Mucosa of rectum (tissue), 2 donors: ENCODE measurements at regions not wholly inside any gene's neighbourhood (a gene's known extent, or its start where the extent isn't known, plus 50 kb on each side); places are given as distances from the start of the nearest gene placed in this dataset.
"Not testable (repeated sequence)": the region's sequence is repeated elsewhere in the genome, so short reads cannot be mapped to it uniquely, and the experiment has no call there.

ENCODE experiments used
- H3K27ac ChIP-seq, 2 donors: one replicate each; pipeline ENCODE4 v1.7.0; 2013; ENCODE audit warnings: inconsistent platforms in 2 of 2, low read depth in 2 of 2, low read length in 2 of 2
- H3K27me3 ChIP-seq, 2 donors: one replicate each; pipeline ENCODE4 v1.7.0; 2013; ENCODE audit warnings: low read length in 2 of 2; ENCODE audit not compliant: control insufficient read depth in 2 of 2, insufficient read depth in 2 of 2
- H3K36me3 ChIP-seq, 2 donors: one replicate each; pipeline ENCODE4 v1.7.0; 2013; ENCODE audit warnings: low read length in 2 of 2; ENCODE audit not compliant: control insufficient read depth in 2 of 2, insufficient read depth in 2 of 2
- H3K4me1 ChIP-seq, 2 donors: one replicate each; pipeline ENCODE4 v1.7.0; 2013; ENCODE audit warnings: low read length in 2 of 2, mild to moderate bottlenecking in 1 of 2; ENCODE audit not compliant: control insufficient read depth in 2 of 2, insufficient read depth in 2 of 2
- H3K4me3 ChIP-seq, 2 donors: one replicate each; pipeline ENCODE4 v1.7.0; 2013; ENCODE audit warnings: low read length in 2 of 2
- H3K9ac ChIP-seq, 2 donors: one replicate each; pipeline ENCODE4 v1.7.0; 2013; ENCODE audit warnings: low read length in 2 of 2, low read depth in 1 of 2, mild to moderate bottlenecking in 1 of 2
- H3K9me3 ChIP-seq, 2 donors: one replicate each; pipeline ENCODE4 v1.7.0; 2013; ENCODE audit warnings: low read length in 2 of 2; ENCODE audit not compliant: control insufficient read depth in 2 of 2
- donor health status: healthy.
- donor health status: Normal muscosa, but diverticular disease.

- no peak overlapping the region for H3K27ac ChIP-seq
- H3K9me3 ChIP-seq = peaks cover 0 to 8% of the 10 kb centered on the region in 2 donors
- H3K27me3 ChIP-seq = no peaks in the 10 kb centered on the region
- no peaks in the 10 kb centered on the region for H3K4me1 ChIP-seq
- no peak overlapping the region for H3K4me3 ChIP-seq
- no peaks in the 10 kb centered on the region for H3K36me3 ChIP-seq
- H3K9ac ChIP-seq = no peak overlapping the region
Measured at GRCh38 chr14:28361486-28361885, 405.1 kb upstream of the FOXG1 start.

- peaks cover 0 to 8% of the 10 kb centered on the region in 2 donors for H3K9me3 ChIP-seq
- H3K27me3 ChIP-seq = no peaks in the 10 kb centered on the region
- H3K36me3 ChIP-seq = no peaks in the 10 kb centered on the region
- no peak overlapping the region for H3K4me3 ChIP-seq
- H3K9ac ChIP-seq = no peak overlapping the region
- no peak overlapping the region for H3K27ac ChIP-seq
- no peaks in the 10 kb centered on the region for H3K4me1 ChIP-seq
Measured at GRCh38 chr14:28365510-28365909, 401.1 kb upstream of the FOXG1 start.

DNA sequence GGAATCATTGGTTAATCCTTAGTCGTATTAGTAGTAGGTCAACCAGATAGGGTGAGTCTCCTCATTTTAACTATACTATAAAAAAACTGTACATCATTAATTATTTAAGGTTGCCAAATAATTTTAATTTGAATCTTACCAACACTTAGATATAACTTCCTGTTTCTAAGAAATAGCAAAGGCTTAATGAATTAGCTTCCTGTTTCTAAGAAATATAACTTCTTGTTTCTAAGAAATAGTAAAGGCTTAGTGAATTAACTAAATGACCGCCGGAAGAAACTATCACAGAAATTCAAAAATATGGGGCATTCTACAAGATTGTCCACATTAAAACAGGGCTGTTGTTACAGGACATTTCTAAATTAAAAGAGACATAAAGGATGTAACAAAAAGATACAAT is 392.9 kb upstream of the FOXG1 start:
- Histone ChIP-seq H3K4me3 (no peak overlapping the region), H3K36me3 (no peaks in the 10 kb centered on the region), H3K9ac (no peak overlapping the region), H3K27ac (no peak overlapping the region), H3K27me3 (no peaks in the 10 kb centered on the region), H3K9me3 (no peaks in the 10 kb centered on the region), H3K4me1 (no peaks in the 10 kb centered on the region)

DNA sequence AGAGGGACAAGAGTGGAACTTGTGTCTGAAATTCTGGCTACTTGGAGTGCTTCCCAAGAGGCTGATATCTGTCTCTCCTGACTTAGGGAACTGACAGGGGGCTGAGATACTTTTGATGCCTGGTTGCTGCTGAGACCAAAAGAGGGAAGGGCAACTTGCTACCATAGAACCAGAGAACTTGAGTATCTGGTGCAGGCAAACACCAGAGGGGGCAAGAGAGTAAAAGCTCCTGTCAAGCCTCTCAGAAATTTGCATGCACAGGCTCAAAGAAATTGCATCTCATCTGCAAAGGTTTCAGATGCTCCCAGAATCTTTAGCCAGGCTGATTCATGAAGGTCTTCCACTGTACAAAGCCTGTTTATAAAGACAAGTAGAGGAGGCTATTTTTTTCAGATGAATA is 391.3 kb upstream of the FOXG1 start:
- H3K4me3 ChIP-seq = no peak overlapping the region
- no peaks in the 10 kb centered on the region for H3K9me3 ChIP-seq
- no peak overlapping the region for H3K27ac ChIP-seq
- no peaks in the 10 kb centered on the region for H3K4me1 ChIP-seq
- H3K9ac ChIP-seq = no peak overlapping the region
- no peaks in the 10 kb centered on the region for H3K27me3 ChIP-seq
- no peaks in the 10 kb centered on the region for H3K36me3 ChIP-seq

DNA sequence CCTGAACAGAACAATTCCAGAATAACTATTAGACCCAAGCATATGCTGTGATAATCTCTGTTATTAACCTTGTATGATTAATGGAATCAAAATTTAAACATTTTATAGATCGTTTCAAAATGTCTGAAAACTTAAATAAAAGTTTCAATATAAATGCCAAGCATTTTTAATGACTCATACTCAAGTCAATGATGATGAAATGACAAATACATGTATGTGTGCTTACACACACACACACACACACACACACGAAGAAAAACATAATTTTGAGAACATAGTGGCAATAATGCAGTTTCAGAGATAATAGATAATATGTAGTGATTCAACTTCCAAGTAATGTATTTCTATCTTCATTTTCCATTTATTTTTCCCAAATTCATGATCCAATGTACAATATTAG is 384.9 kb upstream of the FOXG1 start:
- no peaks in the 10 kb centered on the region for H3K4me1 ChIP-seq
- H3K36me3 ChIP-seq = no peaks in the 10 kb centered on the region
- H3K9ac ChIP-seq = no peak overlapping the region
- H3K4me3 ChIP-seq = no peak overlapping the region
- no peaks in the 10 kb centered on the region for H3K9me3 ChIP-seq
- H3K27me3 ChIP-seq = no peaks in the 10 kb centered on the region
- no peak overlapping the region for H3K27ac ChIP-seq

GRCh38 chr14:28382444-28383190 is 384.0 kb upstream of the FOXG1 start:
- no peak overlapping the region for H3K27ac ChIP-seq
- H3K9ac ChIP-seq = no peak overlapping the region
- no peak overlapping the region for H3K4me3 ChIP-seq
- H3K9me3 ChIP-seq = no peaks in the 10 kb centered on the region
- no peaks in the 10 kb centered on the region for H3K27me3 ChIP-seq
- no peaks in the 10 kb centered on the region for H3K4me1 ChIP-seq
- H3K36me3 ChIP-seq = no peaks in the 10 kb centered on the region

DNA sequence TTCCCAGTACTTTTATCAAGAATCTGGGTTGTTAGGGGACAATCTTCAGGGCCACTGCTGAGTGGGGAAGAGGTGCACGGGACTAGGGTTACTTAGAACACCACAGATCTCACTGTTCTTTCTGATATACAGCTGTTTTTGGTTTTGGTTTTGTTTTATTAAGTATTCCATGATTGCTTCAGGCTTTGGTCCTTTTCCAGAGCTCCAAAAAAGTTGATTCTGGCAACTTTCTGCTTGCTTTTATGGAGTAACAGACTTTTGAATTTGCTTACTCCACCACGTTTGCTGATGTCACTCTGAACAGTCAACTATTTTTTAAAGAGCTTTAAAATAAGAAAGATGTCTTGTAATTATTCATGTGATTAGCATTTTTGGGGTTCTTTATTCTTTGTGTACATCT is 368.1 kb upstream of the FOXG1 start:
- Histone ChIP-seq H3K27me3 (no peaks in the 10 kb centered on the region), H3K4me3 (no peak overlapping the region), H3K4me1 (no peaks in the 10 kb centered on the region), H3K27ac (no peak overlapping the region), H3K9ac (no peak overlapping the region), H3K36me3 (no peaks in the 10 kb centered on the region), H3K9me3 (no peaks in the 10 kb centered on the region)

GRCh38 chr14:28401705-28402104 is 364.9 kb upstream of the FOXG1 start:
- H3K4me1 ChIP-seq, H3K9ac ChIP-seq, H3K27ac ChIP-seq, H3K9me3 ChIP-seq, H3K36me3 ChIP-seq, H3K4me3 ChIP-seq, H3K27me3 ChIP-seq: not testable (repeated sequence)

DNA sequence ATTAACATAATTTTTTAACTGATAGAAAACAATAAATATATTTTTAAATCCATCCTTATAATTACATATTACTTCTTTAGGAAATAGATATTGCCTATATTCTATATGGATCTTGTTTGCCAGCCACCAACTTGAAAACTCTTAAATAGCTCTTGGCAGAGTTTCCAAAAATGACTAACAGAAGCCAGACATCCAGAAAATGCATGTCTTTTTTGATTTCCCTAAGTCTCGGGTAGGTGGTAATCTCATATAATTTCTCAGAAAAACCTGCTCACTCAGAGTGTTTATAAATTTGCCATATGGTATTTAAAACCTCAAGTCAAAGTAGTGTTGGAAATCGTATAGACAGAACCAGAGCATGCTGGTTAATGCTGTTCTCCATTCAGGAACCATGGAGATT is 360.4 kb upstream of the FOXG1 start:
- Histone ChIP-seq H3K9me3 (no peaks in the 10 kb centered on the region), H3K4me1 (no peaks in the 10 kb centered on the region), H3K4me3 (no peak overlapping the region), H3K9ac (no peak overlapping the region), H3K27me3 (no peaks in the 10 kb centered on the region), H3K36me3 (no peaks in the 10 kb centered on the region), H3K27ac (no peak overlapping the region)

DNA sequence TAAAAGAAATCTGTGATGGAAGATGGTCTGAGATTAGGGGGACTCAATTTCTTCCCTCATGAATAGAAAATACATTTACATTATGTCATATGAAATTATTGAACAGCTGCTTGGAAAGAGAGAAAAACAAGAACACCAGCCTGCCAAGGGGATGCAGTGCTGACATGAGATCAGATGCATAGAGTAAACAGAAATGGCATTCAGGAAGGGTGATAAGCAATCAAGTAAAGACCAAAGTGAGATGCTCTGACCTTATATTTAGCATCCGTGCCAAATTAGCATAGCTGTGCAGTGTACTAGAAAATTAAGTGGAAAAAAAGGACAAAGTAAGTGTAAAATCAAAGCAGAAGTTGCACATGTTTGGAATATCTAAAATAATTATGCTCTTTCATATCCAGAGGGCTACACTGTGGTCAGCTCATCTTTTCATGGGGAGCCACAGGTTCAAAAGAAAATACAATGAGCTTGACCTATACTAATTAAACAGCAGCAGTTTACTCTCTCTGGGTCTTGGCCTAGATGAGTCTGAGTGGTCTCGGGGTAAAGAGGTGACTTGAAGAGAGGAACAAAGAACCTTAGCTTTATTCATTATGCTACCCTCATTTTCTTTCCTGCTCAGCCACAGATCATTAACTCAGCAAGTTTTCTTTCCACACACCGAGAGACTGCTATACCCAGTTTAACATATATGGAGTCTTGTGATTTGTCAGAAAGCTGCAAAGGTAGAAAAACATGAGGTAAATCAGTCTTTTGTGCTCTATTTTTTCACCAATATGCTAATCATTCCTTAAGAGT is 359.4 kb upstream of the FOXG1 start:
- no peaks in the 10 kb centered on the region for H3K4me1 ChIP-seq
- no peaks in the 10 kb centered on the region for H3K27me3 ChIP-seq
- H3K9me3 ChIP-seq = no peaks in the 10 kb centered on the region
- no peak overlapping the region for H3K9ac ChIP-seq
- H3K27ac ChIP-seq = no peak overlapping the region
- H3K4me3 ChIP-seq = no peak overlapping the region
- H3K36me3 ChIP-seq = no peaks in the 10 kb centered on the region
